ENCODE measurements at regions not wholly inside any gene's neighbourhood (a gene's known extent, or its start where the extent isn't known, plus 50 kb on each side); places are given as distances from the start of the nearest gene placed in this dataset.

DNA sequence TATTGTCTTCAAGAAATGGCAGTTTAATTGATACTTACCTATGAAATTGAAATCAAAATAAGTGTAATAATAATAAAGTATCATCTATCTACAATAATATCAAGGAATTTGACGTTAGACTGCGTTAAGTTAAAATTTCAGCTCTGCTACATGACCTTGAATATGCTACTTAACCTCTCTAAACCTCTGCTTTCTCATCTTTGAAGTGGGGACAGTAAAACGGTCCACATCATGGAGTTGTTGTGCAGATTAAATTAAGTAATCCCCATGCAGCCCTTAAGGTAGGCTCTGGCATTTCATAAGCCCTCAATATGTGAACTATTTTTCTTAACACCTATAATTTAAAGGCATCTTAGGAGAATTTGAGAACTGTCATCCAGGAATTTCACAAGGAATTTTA is 252.4 kb upstream of the PHF14 start:
- no peak overlapping the region for H2AK9ac ChIP-seq (replicated peaks; ENCODE audit: low read depth, low read length, poor library complexity)
- H4K8ac ChIP-seq (ENCODE audit: low read depth in 2 of 2, low read length in 2 of 2) = no peak overlapping the region
- no peak overlapping the region for H4K5ac ChIP-seq (ENCODE audit: low read depth, low read length)
- H3K27ac ChIP-seq (ENCODE audit: insufficient read depth, low read length) = no peak overlapping the region
- no peak overlapping the region for H3K4me3 ChIP-seq (ENCODE audit: insufficient read depth, low read depth, low read length)
- H2BK20ac ChIP-seq (ENCODE audit: low read depth, low read length) = no peak overlapping the region
- H3K18ac ChIP-seq (ENCODE audit: low read depth, low read length) = no peak overlapping the region
- peaks cover 3% of the 10 kb centered on the region for H3K9me3 ChIP-seq (ENCODE audit: control insufficient read depth, insufficient read depth, low read length)
- no CpG with 5 or more reads among the region's 3 CpGs for WGBS, 2 experiments (ENCODE audit: extremely low coverage in 2 of 2, insufficient read length in 1 of 2)
- no peak overlapping the region for H3K9ac ChIP-seq (ENCODE audit: low read depth, low read length)
- no peak overlapping the region for H2AFZ ChIP-seq (replicated peaks; ENCODE audit: low read length, poor library complexity)
- H4K20me1 ChIP-seq (ENCODE audit: insufficient read depth, low read length) = no peaks in the 10 kb centered on the region
- no peak overlapping the region for H2BK15ac ChIP-seq (ENCODE audit: low read depth, low read length)
- dilution Hi-C loops (cut with HindIII; ENCODE audit: low sequenced_read_pairs, unreplicated experiment) (no loop called here), in situ Hi-C loops (cut with MboI; ENCODE audit: low sequenced_read_pairs) (no loop called here), intact Hi-C loops (cut with micrococcal nuclease) (no loop called here)
- no peaks in the 10 kb centered on the region for H3K36me3 ChIP-seq (ENCODE audit: control insufficient read depth, insufficient read depth, low read length)
- no peak for DNase-seq
- no peak overlapping the region for H2BK120ac ChIP-seq (ENCODE audit: low read depth, low read length)
- H2BK5ac ChIP-seq (ENCODE audit: low read depth, low read length, poor library complexity, severe bottlenecking) = no peak overlapping the region
- CTCF ChIA-PET = no interaction called here
- H4K91ac ChIP-seq (ENCODE audit: insufficient read depth, low read depth, low read length) = no peak overlapping the region
- H3K4me1 ChIP-seq (ENCODE audit: control insufficient read depth, insufficient read depth, low read length) = no peaks in the 10 kb centered on the region
- H3K4ac ChIP-seq (ENCODE audit: low read depth, low read length) = no peak overlapping the region
- no peak overlapping the region for H3K56ac ChIP-seq (ENCODE audit: extremely low read depth, insufficient read depth, low read length)
- no peaks in the 10 kb centered on the region for H3K27me3 ChIP-seq (ENCODE audit: control insufficient read depth, insufficient read depth, low read length)
- no peaks in the 10 kb centered on the region for H3K79me1 ChIP-seq (ENCODE audit: low read depth in 1 of 2, low read length in 2 of 2)
- no peak for ATAC-seq (ENCODE audit: low read depth)
- no peak overlapping the region for H3K23ac ChIP-seq (ENCODE audit: low read depth, low read length)
- POLR2A ChIA-PET (ENCODE audit: unreplicated experiment) = no interaction called here
- no peak overlapping the region for H3K14ac ChIP-seq (replicated peaks; ENCODE audit: low read depth, low read length)
- H2AK5ac ChIP-seq (ENCODE audit: low read depth, low read length) = no peak overlapping the region
- BruUV-seq (replicated peaks) = no TSS peak
- H3K9me1 ChIP-seq (ENCODE audit: insufficient read depth, low read length) = no peaks in the 10 kb centered on the region
- TF ChIP-seq, protein P1, sequence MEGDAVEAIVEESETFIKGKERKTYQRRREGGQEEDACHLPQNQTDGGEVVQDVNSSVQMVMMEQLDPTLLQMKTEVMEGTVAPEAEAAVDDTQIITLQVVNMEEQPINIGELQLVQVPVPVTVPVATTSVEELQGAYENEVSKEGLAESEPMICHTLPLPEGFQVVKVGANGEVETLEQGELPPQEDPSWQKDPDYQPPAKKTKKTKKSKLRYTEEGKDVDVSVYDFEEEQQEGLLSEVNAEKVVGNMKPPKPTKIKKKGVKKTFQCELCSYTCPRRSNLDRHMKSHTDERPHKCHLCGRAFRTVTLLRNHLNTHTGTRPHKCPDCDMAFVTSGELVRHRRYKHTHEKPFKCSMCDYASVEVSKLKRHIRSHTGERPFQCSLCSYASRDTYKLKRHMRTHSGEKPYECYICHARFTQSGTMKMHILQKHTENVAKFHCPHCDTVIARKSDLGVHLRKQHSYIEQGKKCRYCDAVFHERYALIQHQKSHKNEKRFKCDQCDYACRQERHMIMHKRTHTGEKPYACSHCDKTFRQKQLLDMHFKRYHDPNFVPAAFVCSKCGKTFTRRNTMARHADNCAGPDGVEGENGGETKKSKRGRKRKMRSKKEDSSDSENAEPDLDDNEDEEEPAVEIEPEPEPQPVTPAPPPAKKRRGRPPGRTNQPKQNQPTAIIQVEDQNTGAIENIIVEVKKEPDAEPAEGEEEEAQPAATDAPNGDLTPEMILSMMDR (conservative IDR thresholded peaks at IDR 0.05; ENCODE audit: low read depth, low read length) = no peak
- no peak overlapping the region for H3K4me2 ChIP-seq (ENCODE audit: low read depth, low read length)

Measured in IMR-90 (cell line).